GM21717 (cell line): ENCODE measurements at regions not wholly inside any gene's neighbourhood (a gene's known extent, or its start where the extent isn't known, plus 50 kb on each side); places are given as distances from the start of the nearest gene placed in this dataset.

Experiments used
- ATAC-seq: cut with Tn5 transposase; IDR thresholded peaks from one replicate; pipeline ENCODE4 v1.9.1; 2021; ENCODE audit warnings: mild to moderate bottlenecking, moderate library complexity; ENCODE audit not compliant: unreplicated experiment

- ATAC-seq, result no peak
These were observed 181.1 kb upstream of the SPEF2 start for GRCh38 chr5:35436400-35437057.

- ATAC-seq, result no peak
These were observed 187.1 kb upstream of the SPEF2 start for GRCh38 chr5:35430381-35431162.

DNA sequence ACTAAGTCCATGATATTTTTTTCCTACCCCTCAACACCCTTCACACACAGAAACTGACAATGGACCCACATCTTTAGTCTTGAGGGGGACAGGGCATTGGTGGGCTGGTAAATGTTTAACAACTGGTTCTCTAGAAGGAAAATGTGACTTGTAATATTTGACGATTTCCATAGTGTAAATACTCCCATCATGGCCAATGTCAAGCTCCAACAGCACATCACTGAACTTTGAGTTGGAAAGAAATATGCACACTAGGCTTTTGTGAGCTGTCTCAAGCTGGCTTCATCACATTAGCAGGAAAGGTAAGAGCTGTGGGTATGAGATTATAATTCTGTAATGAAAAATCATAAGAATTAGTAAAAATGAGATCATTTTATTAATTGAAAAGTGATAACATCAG is 189.9 kb upstream of the PRLR start:
- ATAC-seq, result no peak

DNA sequence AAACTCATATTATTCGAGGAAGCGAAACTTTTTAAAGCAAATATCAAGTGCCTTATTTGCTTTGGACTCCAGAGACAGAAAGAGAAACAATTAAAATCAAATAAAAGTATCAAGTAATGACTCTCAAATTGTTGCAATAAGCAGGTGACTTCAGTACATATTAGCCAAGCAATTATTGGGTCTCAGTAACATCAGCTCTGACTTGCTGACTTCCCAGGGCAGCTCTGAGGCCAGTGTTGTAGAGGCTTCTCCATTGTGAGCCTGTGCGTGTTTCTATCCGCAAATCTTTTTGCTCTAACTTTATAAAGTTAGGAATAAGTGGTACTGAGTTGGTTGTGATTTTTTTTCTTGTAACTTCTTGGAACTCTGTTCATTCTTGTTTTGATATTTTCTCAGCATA is 186.8 kb upstream of the PRLR start:
- ATAC-seq, result no peak

DNA sequence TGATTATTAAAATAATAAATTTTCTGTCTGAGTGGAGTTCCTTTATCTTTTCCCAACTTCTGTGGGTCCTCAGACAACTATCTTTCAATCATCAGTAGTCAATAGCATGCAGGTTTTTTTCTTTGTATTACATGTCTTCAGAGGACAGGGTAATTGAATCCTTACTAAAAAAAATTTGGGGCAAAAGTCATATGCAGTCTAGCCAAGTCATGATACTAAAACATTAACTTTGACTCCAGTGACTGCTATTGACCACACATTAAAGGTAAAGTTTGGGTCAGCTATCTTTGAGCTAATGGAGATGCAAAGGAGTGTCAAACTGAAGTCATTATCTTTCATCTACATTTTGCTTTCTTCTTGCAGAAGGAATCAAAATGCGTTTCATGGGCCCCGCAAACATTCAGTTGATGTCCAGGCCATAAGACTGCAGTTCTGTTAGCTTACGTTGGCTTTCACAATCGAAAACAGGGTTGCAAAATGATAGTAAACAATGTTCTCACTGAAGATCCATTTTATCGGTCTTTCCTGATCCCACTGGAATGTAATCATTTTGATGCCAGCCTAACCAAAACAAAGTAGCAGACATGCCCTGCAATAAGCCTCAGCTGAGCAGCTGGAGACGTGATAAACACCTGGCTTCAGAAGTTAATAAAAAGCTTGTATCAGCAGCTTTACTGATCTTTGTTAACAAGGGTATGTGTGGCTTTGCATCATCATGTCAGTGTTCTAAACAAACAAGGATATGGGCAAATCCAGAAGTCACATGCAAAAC is 186.1 kb upstream of the PRLR start:
- no peak for ATAC-seq

DNA sequence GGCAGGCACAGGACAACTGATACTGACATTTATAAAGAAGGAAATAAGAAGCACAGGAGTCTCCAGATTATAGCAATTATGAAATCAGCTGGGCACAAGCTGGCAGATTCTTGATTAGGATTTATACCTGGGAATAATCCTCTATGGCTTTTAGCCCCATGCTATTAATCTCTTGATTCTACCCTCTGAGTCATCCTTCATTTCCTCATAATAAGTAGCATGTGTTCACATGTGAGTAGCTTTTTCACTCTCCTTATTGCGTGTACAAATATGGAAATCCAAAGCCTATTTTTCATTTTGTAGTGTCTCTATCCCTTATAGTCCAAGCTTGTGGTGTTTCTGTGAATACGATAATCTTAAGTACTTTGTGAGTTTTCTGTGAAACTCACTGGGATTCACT is 185.0 kb upstream of the PRLR start:
- no peak for ATAC-seq

DNA sequence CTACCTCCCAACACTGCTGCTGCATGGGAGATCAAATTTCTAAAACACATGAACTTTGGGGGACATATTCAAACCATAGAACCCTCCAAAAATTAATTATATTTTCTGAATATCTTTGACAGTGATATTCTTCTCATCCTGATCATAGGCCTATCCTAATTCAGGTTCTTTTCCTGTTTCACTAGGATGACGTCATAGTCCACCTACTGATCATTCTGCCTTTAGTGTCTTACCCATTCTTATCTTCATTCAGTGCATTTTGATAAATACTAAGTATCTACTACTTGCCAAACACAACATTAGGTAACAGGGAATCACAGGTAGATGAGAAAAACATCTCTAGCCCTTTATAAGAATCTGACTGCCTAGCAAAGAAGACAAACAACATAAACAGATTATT is 179.1 kb upstream of the PRLR start:
- no peak for ATAC-seq

- ATAC-seq, result no peak
These were observed 177.9 kb upstream of the PRLR start for GRCh38 chr5:35408146-35408545.

- no peak for ATAC-seq
These were observed 177.4 kb upstream of the PRLR start for GRCh38 chr5:35407697-35408096.

DNA sequence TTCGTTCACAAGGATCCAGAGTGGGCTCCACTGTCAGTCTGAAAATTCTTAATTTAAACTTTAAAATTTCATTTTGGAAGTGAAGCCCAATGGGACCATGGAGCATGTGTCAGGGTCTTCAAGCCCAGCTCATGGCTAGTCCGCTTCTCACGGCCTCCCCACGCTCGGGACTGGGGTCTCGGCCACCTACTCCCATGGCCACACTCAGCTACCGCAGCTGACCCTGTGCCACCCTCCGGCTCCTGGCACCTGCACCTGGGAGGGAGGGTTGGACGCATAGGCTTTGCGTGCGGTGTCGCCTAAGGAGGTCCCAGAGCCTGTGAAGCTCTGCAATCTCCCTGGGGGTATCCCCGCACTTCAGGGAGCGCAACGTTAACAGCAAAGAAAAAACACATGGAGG is 175.7 kb upstream of the PRLR start:
- ATAC-seq, result no peak

- ATAC-seq, result no peak
These were observed 174.4 kb upstream of the PRLR start for GRCh38 chr5:35404701-35405100.

- no peak for ATAC-seq
These were observed 163.6 kb upstream of the PRLR start for GRCh38 chr5:35393901-35394300.

DNA sequence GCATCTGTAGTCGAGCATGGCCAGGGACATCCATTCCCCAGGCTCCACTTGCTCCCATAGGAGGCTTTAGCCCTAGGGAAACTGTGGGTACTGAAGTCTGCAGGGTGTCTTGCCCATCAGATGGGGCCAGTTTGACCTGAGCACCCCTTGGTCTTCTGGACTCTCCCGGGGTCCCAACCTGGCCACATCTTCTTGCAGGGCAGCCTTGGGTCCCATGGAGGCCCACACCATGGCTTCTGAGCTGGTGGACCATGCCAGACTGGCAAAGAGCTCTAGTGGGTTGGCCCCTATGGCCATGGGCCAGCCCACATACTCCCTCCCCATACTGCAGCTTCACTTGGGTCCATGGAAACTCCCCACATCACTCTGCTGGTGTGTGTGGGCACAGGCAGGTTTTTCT is 154.4 kb upstream of the PRLR start:
- no peak for ATAC-seq

DNA sequence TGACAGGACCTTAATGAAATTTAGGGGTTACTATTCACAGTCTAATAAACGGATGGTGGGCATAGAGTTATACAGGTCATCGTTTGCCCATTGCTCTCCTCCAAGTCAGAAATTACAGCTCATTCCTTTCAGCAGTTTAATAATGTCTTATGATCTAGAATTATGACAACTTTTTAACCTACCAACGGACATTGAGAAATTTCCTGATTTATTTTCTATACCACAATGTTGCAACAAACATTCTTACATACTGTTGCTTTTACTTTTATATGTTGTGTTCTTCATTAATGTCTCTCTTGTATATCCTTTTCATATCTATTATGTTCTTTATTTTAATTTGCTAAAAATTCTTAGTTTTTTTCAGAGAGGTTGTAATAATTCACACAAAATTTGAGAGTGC is 152.8 kb upstream of the PRLR start:
- ATAC-seq, result no peak

- no peak for ATAC-seq
These were observed 147.4 kb upstream of the PRLR start for GRCh38 chr5:35377653-35378052.

DNA sequence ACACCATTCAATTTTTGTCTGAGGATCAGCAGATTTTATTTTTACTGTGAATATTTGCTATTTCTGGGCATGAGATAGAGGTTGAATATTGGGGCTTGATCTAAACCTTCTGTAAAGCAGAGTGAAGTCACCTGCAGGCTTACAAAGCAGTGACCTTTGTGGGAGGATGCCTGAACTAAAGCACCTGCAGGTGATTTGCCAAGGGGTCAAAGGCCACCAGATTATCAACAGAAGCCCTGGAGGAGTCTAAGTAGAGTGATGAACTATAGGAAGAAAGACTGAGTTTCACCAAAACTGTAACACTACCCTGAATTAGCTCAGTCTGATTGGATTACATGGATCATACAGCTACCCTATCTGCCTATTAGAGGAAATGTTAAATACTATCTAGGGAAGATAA is 144.3 kb upstream of the PRLR start:
- no peak for ATAC-seq

GRCh38 chr5:35373249-35373648 is 143.0 kb upstream of the PRLR start:
- no peak for ATAC-seq

DNA sequence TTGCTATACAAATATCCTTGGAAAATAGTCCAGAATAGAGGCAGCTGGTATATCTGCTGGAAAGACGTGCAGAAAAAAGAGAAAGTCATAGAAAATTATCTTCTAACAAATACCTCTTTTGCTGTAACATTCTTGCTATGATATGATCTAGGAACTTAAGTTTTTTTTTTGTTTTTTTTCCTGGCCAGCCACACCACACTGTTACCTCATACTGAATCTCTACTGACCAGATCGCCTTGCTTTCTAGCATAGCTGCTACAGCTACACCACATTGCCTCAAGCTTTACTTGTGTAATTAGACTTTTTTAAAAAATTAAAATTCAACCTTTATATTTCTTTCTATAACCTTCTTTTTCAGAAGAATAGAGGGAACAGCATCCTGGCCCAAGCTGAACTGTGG is 142.2 kb upstream of the PRLR start:
- ATAC-seq, result no peak

- ATAC-seq, result no peak
These were observed 141.7 kb upstream of the PRLR start for GRCh38 chr5:35371951-35372426.

DNA sequence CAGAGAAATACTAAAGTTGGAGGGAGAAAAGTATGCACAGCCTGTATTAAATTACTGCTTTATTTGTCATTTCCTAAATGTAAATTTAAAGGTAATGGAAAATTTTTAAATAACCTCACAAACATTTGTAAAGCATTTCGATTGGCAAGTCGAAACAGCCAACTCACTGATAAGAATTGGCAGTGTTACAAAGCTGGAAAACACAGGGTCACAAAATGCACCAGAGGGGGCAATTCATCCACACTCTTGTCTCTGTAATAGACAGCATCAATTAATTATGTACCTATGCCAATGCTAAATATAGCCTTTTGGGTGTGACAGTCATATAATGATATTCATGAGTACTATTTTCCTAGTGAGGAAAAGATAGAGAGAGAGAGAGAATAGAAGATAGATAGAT is 140.6 kb upstream of the PRLR start:
- ATAC-seq, result no peak

DNA sequence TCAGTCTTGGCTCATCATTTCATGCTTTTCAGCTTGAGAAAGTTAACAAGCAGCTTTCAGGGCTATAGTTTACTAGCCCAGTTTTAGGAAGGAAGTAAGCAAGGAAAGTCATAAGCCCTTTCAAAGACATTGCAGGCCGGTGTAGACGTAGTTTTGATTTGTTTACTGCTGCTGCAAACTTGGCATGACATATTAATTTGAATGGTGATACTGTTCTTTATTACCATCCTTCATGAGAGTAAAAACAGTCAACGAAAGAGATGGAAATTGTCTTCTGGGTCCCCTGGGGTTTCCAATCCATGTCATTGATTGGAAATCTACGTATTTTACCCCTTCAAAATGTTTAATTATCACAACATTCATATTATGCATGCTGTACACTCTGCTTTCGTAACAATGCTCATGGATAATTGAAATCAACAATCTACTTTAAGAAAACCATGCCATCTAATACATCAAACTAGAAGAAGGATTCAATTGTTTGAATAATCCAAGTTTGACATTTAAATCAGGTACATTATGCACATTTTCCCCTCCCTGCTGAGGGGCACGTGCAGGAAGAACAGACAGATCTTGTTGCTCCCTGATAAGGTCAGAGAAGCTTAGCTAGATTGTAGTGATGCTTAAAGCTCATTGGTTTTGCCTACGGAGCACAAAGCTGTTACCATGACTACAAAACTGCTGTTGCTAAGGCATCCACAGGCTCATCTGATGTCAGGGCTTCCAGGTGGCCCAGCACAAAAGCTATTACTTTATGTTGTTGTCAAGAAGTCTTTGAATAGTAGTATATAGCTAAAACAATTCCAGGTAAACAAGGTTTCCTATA is 139.9 kb upstream of the PRLR start:
- no peak for ATAC-seq
